K562 (cell line): ENCODE measurements at regions not wholly inside any gene's neighbourhood (a gene's known extent, or its start where the extent isn't known, plus 50 kb on each side); places are given as distances from the start of the nearest gene placed in this dataset.

Experiments
- ATAC-seq: fragments of 200-7000 bp; cut with Tn5 transposase; 3 replicates; pipeline ENCODE4 v1.9.1; 2020; ENCODE audit warnings: moderate library complexity
- BruUV-seq: library from RNA; stranded (reverse); fragments of 400-500 nt; replicated peaks from 2 replicates; lab custom pipeline; 2021; lab: Mats Ljungman, UMichigan
- CTCF ChIA-PET: fragments of 300-600 bp; formaldehyde crosslinking; extraction: SDS; loops from one replicate; lab custom pipeline; 2021; ENCODE audit warnings: low intra/inter-chr PET ratio; lab: Yijun Ruan, JAX
- POLR2A ChIA-PET: fragments of 300-600, 350-650 bp; sonication (Branson Sonifier 250); formaldehyde crosslinking; extraction: SDS; loops from one replicate; lab custom pipeline; 2021; ENCODE audit warnings: antibody characterized with exemption, inconsistent platforms; lab: Yijun Ruan, JAX
- DNase-seq, 4 experiments: peaks; one replicate each; pipeline versions ENCODE4 v3.0.0 to v3.0.0-alpha.2; 2011 to 2018; ENCODE audit warnings: low spot score in 3 of 4, mixed read lengths in 3 of 4; ENCODE audit errors: extremely low read depth in 1 of 4
- FAIRE-seq: peaks from 2 replicates; lab custom pipeline; 2011; peaks lifted over from hg19 to GRCh38; lab: Jason Lieb, UNC
- H2AFZ ChIP-seq: 2 replicates; pipeline ENCODE4 v1.6.0; 2011; ENCODE audit warnings: low read depth, low read length, control low read depth, inconsistent platforms
- H3K27ac ChIP-seq: fragments of 200-600 bp; 3 replicates; pipeline ENCODE4 v1.8.0; 2011; ENCODE audit warnings: low read depth, mild to moderate bottlenecking, control low read depth, inconsistent platforms, low read length, moderate library complexity, mixed read lengths; ENCODE audit errors: extremely low read depth
- H3K27me3 ChIP-seq, 2 experiments: fragments of 300-600 bp in 1 of 2; 2 replicates in 1 of 2; 3 replicates in 1 of 2; pipeline versions ENCODE4 v1.6.0 to v1.8.0; 2011; ENCODE audit warnings: inconsistent platforms in 2 of 2, low read length in 2 of 2, mild to moderate bottlenecking in 1 of 2, mixed read lengths in 1 of 2, moderate library complexity in 1 of 2; ENCODE audit not compliant: control insufficient read depth in 2 of 2, insufficient read depth in 2 of 2
- H3K36me3 ChIP-seq: fragments of 300-600 bp; 3 replicates; pipeline ENCODE4 v1.8.0; 2011; ENCODE audit warnings: mild to moderate bottlenecking, low read length, inconsistent platforms; ENCODE audit not compliant: control insufficient read depth, insufficient read depth
- H3K4me1 ChIP-seq, 2 experiments: fragments of 200-600 bp in 1 of 2; replicated peaks in 1 of 2; 2 replicates in 1 of 2; 3 replicates in 1 of 2; pipeline versions ENCODE4 v1.5.1 to v1.8.0; 2011; ENCODE audit warnings: inconsistent platforms in 2 of 2, low read length in 2 of 2, mild to moderate bottlenecking in 1 of 2, mixed read lengths in 1 of 2, moderate library complexity in 1 of 2; ENCODE audit not compliant: control insufficient read depth in 2 of 2, insufficient read depth in 2 of 2
- H3K4me2 ChIP-seq: 2 replicates; pipeline ENCODE4 v1.6.1; 2011; ENCODE audit warnings: low read length, control low read depth, inconsistent platforms, mixed read lengths; ENCODE audit not compliant: insufficient read depth
- H3K4me3 ChIP-seq: fragments of 200-600 bp; sonication (generic), shearing (Covaris generic); 2 replicates; pipeline ENCODE4 v1.5.1; 2016; ENCODE audit warnings: control low read depth, inconsistent platforms
- H3K79me2 ChIP-seq: fragments of 200-600 bp; 3 replicates; pipeline ENCODE4 v1.8.0; 2011; ENCODE audit warnings: low read length, inconsistent platforms; ENCODE audit not compliant: control insufficient read depth, insufficient read depth
- H3K9ac ChIP-seq, 2 experiments: 2 replicates each; pipeline versions ENCODE4 v1.6.0 to v1.6.1; 2011; ENCODE audit warnings: low read depth in 2 of 2, low read length in 2 of 2, control low read depth in 1 of 2, inconsistent platforms in 1 of 2, mild to moderate bottlenecking in 1 of 2, mixed read lengths in 1 of 2; ENCODE audit not compliant: insufficient read depth in 1 of 2
- H3K9me1 ChIP-seq: one replicate; pipeline ENCODE4 v1.6.0; 2011; ENCODE audit warnings: inconsistent platforms, mild to moderate bottlenecking, low read length, moderate library complexity; ENCODE audit not compliant: control insufficient read depth, insufficient read depth
- H3K9me3 ChIP-seq: replicated peaks from 2 replicates; pipeline ENCODE4 v1.5.1; 2011; ENCODE audit warnings: low read depth, low read length, inconsistent platforms; ENCODE audit not compliant: control insufficient read depth, insufficient read depth
- H4K20me1 ChIP-seq: replicated peaks from 2 replicates; pipeline ENCODE4 v1.6.1; 2011; ENCODE audit warnings: low read length, inconsistent platforms, mixed read lengths; ENCODE audit not compliant: control insufficient read depth, insufficient read depth
- BCL6 ChIP-seq: fragments of 250-450 bp; sonication (Bioruptor Pico); IDR thresholded peaks from 2 replicates; pipeline ENCODE4 v1.4.0; 2020
- DIDO1 ChIP-seq: fragments of 450-650 bp; IDR thresholded peaks from 2 replicates; pipeline ENCODE4 v1.6.1; 2016; ENCODE audit warnings: low read depth, missing biosample characterization, missing genetic modification characterization
- EHMT2 ChIP-seq: fragments of 450-650 bp; IDR thresholded peaks from 2 replicates; pipeline ENCODE4 v1.6.1; 2018; ENCODE audit warnings: antibody characterized with exemption
- HIVEP1 ChIP-seq: fragments of 250-450 bp; sonication (Bioruptor Pico); IDR thresholded peaks from 2 replicates; pipeline ENCODE4 v1.4.0; 2020; ENCODE audit warnings: mild to moderate bottlenecking
- JUNB ChIP-seq: fragments of 450-650 bp; formaldehyde crosslinking; conservative IDR thresholded peaks from 2 replicates; pipeline ENCODE4 v1.4.0; 2020; ENCODE audit warnings: mild to moderate bottlenecking
- L3MBTL2 ChIP-seq: fragments of 450-650 bp; IDR thresholded peaks from 2 replicates; pipeline ENCODE4 v1.6.1; 2016; ENCODE audit warnings: mild to moderate bottlenecking, moderate library complexity
- RFX1 ChIP-seq: fragments of 450-650 bp; IDR thresholded peaks from 2 replicates; pipeline ENCODE4 v1.6.1; 2016; ENCODE audit warnings: mild to moderate bottlenecking, moderate library complexity
- TAF1 ChIP-seq: IDR thresholded peaks from 2 replicates; pipeline ENCODE4 v1.6.1; 2011; ENCODE audit warnings: mild to moderate bottlenecking, low read length, moderate library complexity; ENCODE audit not compliant: insufficient read depth, control insufficient read depth, severe bottlenecking; ENCODE audit errors: extremely low read depth
- TAL1 ChIP-seq: fragments of 450-650 bp; IDR thresholded peaks from 2 replicates; pipeline ENCODE4 v1.6.1; 2016; ENCODE audit warnings: mild to moderate bottlenecking
- ZNF239 ChIP-seq: fragments of 250-450 bp; sonication (Bioruptor Pico); IDR thresholded peaks from 2 replicates; pipeline ENCODE4 v1.4.0; 2020; ENCODE audit warnings: mild to moderate bottlenecking
- ZNF785 ChIP-seq: fragments of 250-450 bp; sonication (Bioruptor Pico); IDR thresholded peaks from 2 replicates; pipeline ENCODE4 v1.4.0; 2020; ENCODE audit warnings: mild to moderate bottlenecking
- WGBS: fragments of 100-300 bp; shearing (Covaris generic); methylation state at CpG from one replicate; pipeline ENCODE4 v1.1.6; 2016; ENCODE audit warnings: low coverage, mixed read lengths; ENCODE audit not compliant: insufficient coverage; ENCODE audit errors: missing lambda C conversion rate; 5-methylcytosine and 5-hydroxymethylcytosine counted together
- in situ Hi-C: fragments of 300-500 bp; cut with MboI; formaldehyde crosslinking; loops from 4 replicates; pipeline ENCODE4 v1.15.0; 2018; ENCODE audit warnings: inconsistent platforms, mixed read lengths
- intact Hi-C: fragments of 100-400 bp; cut with micrococcal nuclease; formaldehyde crosslinking; loops from 2 replicates; pipeline ENCODE4 v1.14.2; 2022
- TF ChIP-seq, protein P1 (sequence below): sonication (generic); formaldehyde crosslinking; IDR thresholded peaks from 2 replicates; pipeline ENCODE4 v1.8.1; 2023; ENCODE audit warnings: missing genetic modification reagents, mild to moderate bottlenecking, borderline replicate concordance
- TF ChIP-seq, protein P2 (sequence below), 2 experiments: fragments of 450-650 bp; conservative IDR thresholded peaks; 2 replicates each; pipeline ENCODE4 v1.6.1; 2017; ENCODE audit warnings: mild to moderate bottlenecking in 2 of 2, moderate library complexity in 2 of 2
- TF ChIP-seq, protein P3 (sequence below): fragments of 450-650 bp; conservative IDR thresholded peaks from 2 replicates; pipeline ENCODE4 v1.6.1; 2016; ENCODE audit warnings: missing genetic modification characterization, low read depth, mild to moderate bottlenecking, missing compliant biosample characterization, moderate library complexity

DNA sequence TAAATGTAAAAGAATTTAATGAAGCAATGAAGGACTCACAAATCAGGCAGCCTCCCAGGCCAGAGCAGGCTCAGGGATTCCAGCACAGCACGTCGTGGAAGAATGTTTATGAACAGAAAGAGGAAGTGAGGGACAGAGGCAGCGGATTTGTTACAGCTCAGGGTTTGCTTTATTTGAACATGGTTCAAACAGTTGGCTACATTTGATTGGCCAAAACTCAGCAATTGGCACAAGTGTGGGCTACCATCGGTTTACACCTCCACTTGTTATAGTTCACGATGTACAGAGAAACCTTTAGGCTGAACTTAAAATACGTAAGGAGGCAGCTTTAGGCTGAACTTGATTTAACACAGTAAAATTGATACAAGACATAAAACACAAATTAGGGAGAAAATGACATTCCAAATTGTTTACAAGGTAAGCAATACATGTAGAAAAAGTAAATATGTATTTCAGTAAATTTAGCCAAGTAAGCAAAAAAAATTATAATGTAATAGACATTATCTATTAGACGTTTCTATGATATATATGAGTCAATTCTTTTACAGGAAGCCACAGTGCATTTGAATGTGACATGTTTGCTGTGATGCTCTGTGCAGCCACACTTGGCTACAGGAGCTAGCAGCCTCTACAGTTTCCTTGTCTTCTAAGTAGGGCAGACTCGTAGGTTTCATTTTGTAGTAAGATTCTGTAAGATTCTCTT lies 126.5 kb downstream of the ADSS2 start (continued):
- TF ChIP-seq TAF1 (peak; percentile 42), ZNF785 (CRISPR knock-in tag) (no peak), EHMT2 (no peak), DIDO1 (tag) (no peak), TAL1 (no peak), BCL6 (CRISPR knock-in tag) (no peak), ZNF239 (CRISPR knock-in tag) (no peak), HIVEP1 (CRISPR knock-in tag) (0 out of 2 replicates have a peak, but pooled peaks have one; percentile 43), L3MBTL2 (peak; percentile 71)

DNA sequence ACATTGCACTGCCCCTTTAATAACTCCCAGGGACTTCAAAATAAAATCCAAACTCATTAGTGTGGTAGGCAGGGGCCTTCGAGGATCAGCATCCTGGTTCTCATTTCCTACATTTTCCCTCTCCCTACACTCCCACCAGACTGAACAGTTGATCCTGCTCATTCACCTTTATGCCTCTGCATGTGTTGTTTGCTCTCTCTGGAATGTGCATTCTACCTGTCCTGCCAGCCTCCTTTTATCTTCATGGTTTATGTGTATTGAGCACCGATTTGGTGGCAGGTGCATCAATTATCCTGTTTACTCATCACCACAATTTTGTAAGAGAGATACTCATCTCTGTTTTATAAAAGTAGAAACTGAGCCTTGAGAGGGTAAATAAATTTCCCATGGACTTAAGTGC lies 125.0 kb downstream of the ADSS2 start:
- in situ Hi-C loops (no loop called here), intact Hi-C loops (no loop called here)
- no peaks in the 10 kb centered on the region for H3K9me1 ChIP-seq
- H3K36me3 ChIP-seq = no peaks in the 10 kb centered on the region
- no peaks in the 10 kb centered on the region for H3K27me3 ChIP-seq
- H3K4me1 ChIP-seq = peaks cover 3 to 41% of the 10 kb centered on the region in 2 experiments; a peak in 4 of 5 replicates
- H3K79me2 ChIP-seq = no peaks in the 10 kb centered on the region
- ATAC-seq (no peak), FAIRE-seq (no peak), DNase-seq (no peak)
- H3K4me2 ChIP-seq = no peak overlapping the region
- no peak overlapping the region for H3K4me3 ChIP-seq
- H3K9me3 ChIP-seq = no peaks in the 10 kb centered on the region
- no TSS peak for BruUV-seq
- CTCF ChIA-PET = no interaction called here
- no peak overlapping the region for H3K27ac ChIP-seq
- no peak overlapping the region for H3K9ac ChIP-seq
- H2AFZ ChIP-seq = peak overlapping the region; percentile 86
- no peaks in the 10 kb centered on the region for H4K20me1 ChIP-seq
- POLR2A ChIA-PET = interaction anchor here (1.0 kb wide), 1 partner anchor 24 kb away, joined by 3 read pairs; no protein-coding TSS in a partner anchor
- 29% methylated on average over 2 of the region's 2 CpGs for WGBS
- TF ChIP-seq JUNB (CRISPR knock-in tag) (no peak), RFX1 (no peak)
- TF ChIP-seq, protein P1, sequence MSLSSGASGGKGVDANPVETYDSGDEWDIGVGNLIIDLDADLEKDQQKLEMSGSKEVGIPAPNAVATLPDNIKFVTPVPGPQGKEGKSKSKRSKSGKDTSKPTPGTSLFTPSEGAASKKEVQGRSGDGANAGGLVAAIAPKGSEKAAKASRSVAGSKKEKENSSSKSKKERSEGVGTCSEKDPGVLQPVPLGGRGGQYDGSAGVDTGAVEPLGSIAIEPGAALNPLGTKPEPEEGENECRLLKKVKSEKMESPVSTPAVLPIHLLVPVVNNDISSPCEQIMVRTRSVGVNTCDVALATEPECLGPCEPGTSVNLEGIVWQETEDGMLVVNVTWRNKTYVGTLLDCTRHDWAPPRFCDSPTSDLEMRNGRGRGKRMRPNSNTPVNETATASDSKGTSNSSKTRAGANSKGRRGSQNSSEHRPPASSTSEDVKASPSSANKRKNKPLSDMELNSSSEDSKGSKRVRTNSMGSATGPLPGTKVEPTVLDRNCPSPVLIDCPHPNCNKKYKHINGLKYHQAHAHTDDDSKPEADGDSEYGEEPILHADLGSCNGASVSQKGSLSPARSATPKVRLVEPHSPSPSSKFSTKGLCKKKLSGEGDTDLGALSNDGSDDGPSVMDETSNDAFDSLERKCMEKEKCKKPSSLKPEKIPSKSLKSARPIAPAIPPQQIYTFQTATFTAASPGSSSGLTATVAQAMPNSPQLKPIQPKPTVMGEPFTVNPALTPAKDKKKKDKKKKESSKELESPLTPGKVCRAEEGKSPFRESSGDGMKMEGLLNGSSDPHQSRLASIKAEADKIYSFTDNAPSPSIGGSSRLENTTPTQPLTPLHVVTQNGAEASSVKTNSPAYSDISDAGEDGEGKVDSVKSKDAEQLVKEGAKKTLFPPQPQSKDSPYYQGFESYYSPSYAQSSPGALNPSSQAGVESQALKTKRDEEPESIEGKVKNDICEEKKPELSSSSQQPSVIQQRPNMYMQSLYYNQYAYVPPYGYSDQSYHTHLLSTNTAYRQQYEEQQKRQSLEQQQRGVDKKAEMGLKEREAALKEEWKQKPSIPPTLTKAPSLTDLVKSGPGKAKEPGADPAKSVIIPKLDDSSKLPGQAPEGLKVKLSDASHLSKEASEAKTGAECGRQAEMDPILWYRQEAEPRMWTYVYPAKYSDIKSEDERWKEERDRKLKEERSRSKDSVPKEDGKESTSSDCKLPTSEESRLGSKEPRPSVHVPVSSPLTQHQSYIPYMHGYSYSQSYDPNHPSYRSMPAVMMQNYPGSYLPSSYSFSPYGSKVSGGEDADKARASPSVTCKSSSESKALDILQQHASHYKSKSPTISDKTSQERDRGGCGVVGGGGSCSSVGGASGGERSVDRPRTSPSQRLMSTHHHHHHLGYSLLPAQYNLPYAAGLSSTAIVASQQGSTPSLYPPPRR (CRISPR knock-in tag) = no peak
- TF ChIP-seq, protein P2, sequence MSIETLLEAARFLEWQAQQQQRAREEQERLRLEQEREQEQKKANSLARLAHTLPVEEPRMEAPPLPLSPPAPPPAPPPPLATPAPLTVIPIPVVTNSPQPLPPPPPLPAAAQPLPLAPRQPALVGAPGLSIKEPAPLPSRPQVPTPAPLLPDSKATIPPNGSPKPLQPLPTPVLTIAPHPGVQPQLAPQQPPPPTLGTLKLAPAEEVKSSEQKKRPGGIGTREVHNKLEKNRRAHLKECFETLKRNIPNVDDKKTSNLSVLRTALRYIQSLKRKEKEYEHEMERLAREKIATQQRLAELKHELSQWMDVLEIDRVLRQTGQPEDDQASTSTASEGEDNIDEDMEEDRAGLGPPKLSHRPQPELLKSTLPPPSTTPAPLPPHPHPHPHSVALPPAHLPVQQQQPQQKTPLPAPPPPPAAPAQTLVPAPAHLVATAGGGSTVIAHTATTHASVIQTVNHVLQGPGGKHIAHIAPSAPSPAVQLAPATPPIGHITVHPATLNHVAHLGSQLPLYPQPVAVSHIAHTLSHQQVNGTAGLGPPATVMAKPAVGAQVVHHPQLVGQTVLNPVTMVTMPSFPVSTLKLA (conservative IDR thresholded peaks at IDR 0.05) = no peak
- TF ChIP-seq, protein P3, sequence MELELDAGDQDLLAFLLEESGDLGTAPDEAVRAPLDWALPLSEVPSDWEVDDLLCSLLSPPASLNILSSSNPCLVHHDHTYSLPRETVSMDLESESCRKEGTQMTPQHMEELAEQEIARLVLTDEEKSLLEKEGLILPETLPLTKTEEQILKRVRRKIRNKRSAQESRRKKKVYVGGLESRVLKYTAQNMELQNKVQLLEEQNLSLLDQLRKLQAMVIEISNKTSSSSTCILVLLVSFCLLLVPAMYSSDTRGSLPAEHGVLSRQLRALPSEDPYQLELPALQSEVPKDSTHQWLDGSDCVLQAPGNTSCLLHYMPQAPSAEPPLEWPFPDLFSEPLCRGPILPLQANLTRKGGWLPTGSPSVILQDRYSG = no peak
